NOMO-1 treated with dmso at 0.1 percent for 144 hours (cell line): ENCODE measurements at regions not wholly inside any gene's neighbourhood (a gene's known extent, or its start where the extent isn't known, plus 50 kb on each side); places are given as distances from the start of the nearest gene placed in this dataset.
"Not testable (repeated sequence)": the region's sequence is repeated elsewhere in the genome, so short reads cannot be mapped to it uniquely, and the experiment has no call there.

ENCODE experiments used
- DNase-seq: peaks from one replicate; lab custom pipeline; 2025; ENCODE audit not compliant: unreplicated experiment; lab: John Stamatoyannopoulos, UW

- DNase-seq: no peak
Measured at GRCh38 chr1:56129837-56130236, 449.5 kb downstream of the PLPP3 start.

- DNase-seq: no peak
Measured at GRCh38 chr1:56125316-56125715, 454.0 kb downstream of the PLPP3 start.

GRCh38 chr1:56123826-56124225 lies 455.5 kb downstream of the PLPP3 start:
- no peak for DNase-seq

DNA sequence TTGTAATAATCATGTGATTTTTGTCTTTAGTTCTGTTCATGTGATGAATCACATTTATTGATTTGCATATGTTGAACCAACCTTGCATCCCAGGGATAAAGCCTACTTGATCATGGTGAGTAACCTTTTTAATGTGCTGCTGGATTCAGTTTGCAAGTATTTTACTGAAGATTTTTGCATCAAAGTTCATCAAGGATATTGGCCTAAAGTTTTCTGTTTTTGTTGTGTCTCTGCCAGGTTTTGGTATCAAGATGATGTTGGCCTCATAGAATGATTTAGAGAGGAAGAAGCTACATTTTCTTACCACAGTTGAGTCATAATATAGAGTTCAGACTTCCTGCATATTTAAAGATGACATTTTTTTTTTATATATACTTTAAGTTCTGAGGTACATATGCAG lies 455.9 kb downstream of the PLPP3 start:
- no peak for DNase-seq

- no peak for DNase-seq
Measured at GRCh38 chr1:56120021-56120420, 459.3 kb downstream of the PLPP3 start.

GRCh38 chr1:56118676-56119075 lies 460.7 kb downstream of the PLPP3 start:
- DNase-seq: not testable (repeated sequence)

DNA sequence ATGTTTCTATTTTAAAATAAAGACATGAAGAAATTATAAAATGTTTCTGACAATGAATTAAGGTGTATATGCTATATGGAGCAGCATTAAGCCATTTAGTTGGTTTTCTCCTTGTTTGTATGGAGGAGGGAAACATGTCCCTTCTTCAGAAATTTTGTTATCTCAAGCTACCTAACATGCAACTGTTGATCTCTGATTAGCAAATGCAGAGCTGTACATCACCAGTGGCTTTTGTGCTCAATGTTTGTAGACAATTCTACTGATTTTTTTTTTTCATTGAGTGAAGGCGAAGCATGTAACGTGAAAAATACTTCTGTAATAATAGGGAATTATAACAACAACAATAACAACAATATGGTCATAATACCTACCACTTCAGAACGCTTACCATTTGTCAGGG lies 463.7 kb downstream of the PLPP3 start:
- DNase-seq: no peak

DNA sequence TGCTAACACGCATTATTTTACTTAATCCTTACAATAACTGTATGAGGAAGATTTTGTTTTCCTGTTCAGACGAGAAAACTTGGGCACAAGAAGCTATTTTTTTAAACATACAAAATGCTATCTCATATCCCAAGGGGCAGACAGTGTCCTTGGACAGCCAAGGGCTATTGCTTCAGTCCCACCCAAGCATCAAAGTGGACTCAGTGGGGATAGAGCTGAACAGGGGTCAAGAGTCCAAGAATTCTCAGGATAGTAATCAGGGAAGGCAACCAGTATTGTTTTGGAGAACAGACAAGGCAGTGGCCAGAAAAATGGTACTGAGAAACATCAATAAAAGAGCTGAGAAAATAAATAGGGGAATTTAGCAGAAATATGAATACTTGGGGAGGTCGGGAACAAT lies 465.7 kb downstream of the PLPP3 start:
- no peak for DNase-seq

GRCh38 chr1:56107275-56107638 lies 472.1 kb downstream of the PLPP3 start:
- DNase-seq: no peak

DNA sequence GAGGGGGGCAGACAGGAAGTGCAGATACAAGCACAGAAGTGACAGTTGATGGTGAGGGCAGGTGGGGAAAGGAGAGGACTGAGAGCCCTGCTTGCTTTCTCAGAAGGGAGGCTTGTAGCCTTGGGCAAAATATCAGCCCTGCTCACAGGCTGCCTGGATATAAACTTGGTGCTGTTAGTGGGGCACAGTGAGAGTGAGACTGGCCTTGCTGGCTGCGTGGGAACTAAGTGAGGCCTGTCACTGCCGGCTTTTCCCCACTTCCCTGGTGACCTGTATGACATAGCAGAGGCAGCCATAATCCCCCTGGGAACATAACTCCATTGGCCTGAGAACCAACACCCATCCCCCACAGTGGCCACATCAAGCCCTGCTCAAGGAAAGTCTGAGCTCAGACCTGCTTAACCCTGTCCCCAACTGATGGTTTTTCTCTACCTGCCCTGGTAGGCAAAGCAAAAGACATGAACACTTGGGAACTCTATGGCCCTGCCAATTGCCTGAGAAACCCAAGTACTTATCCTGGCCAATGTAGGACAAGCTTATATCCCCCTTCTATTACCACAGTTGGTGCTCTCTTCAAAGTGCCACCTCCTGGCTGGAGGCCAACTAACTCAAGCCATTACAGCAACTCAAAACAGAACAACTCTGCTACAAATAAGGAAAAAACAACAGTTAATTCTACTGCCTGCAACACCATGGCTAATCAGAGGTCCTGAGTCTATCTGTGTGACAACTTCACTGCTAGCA lies 472.7 kb downstream of the PLPP3 start:
- no peak for DNase-seq

DNA sequence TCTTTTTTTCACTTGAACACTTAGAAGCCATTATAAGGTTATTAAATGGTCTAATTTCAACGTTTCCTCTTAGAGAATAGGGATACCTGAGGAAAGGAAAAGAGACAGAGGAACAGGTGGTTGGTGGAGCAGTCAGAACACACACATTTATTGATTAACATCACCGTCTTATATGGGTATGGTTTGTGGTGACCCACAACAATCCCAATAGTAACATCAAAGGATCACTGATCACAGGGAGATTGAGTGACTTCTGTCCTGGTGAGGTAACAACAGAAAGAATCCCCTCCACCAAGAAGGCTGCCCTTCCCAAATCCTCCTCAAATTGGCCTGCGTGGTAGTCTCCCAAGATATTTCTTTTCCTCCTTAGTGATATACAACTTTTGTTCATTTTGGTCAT lies 474.0 kb downstream of the PLPP3 start:
- DNase-seq: no peak

DNA sequence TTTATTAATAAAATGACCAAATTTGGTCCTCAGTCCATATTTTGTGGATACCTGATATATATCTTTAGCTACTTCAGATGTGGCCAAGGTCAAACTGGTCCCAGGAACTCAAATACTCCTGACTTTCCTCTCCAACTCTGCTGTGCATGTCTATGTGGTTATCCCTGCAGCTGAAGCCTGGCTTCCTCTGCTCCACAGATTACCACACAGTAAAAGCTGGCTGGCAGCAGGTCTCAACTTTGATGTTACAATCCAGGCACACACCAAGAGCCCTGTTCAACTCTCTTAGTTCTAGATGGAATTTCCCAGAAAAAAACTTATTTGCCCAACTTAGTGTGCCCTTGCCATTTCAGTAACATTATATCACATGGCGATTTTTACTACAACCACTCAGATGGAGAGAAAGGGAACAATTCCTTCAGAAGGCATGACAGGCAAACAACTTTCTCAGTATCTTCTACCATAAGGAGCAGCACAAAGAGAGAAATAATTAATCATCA lies 479.5 kb downstream of the PLPP3 start:
- DNase-seq: no peak

DNA sequence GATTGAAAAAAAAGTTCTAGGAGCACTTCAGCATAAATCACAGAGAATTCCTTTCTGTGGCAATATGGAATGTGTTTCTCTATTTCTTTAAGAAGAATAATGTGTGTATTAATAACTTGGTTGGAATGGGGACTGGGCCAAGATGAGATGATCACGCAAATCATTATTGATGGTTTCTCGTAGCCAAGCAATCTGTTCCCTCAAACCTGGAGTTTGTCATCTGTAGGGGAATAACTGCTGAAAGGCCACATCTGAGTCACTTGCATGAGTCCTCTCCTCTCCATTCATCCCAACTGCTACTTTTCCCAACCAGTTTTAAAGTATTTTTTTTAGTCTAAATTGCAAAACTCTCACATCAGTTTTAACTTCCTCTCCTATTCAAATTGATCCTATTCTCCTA lies 480.4 kb downstream of the PLPP3 start:
- DNase-seq: no peak

- DNase-seq: no peak
Measured at GRCh38 chr1:56097713-56098112, 481.6 kb downstream of the PLPP3 start.

DNA sequence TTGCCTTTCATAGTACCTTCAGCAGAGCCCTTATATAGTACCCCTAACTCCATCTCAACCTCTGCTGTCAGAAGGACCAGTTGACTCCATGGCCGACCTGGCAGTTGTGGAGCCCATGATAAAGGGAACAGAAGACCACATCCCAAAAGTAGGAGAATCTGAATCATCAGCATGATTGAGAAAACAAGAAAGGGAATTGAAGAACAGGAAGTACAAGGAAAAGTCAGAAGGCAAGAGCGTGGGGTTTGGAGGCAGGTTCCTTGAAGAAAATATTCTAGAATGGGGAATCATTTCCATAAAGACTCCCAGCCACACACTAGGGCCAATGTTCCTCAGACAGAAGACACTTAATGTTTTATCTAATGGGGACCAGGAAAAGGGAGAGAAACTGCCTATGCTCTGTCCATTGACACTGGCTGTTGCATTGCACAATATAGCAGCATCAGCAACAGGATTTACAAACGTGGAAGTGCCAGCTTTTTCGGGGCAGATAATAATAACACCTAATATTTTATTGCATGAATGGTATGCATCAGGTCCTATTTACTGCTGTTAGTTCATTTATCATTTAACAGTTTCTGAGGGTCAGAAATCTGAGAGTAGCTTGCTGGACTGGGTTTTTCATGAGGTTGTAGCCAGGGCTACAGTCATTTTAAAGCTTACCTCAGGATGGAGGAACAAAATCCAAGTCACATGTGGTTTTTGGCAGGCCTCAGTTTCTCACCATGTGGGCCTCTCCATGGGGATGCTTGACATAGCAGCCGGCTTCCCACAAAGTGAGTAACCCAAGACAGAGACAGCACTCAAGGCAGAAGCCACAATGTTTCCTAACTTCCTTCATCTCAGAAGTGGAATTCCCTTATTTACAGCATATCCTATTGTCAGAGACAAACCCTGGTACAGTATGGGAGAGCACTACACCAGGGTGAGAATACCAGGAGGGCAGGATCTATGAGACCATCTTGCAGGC lies 483.4 kb downstream of the PLPP3 start:
- no peak for DNase-seq

GRCh38 chr1:56094168-56094567 lies 485.2 kb downstream of the PLPP3 start:
- no peak for DNase-seq

DNA sequence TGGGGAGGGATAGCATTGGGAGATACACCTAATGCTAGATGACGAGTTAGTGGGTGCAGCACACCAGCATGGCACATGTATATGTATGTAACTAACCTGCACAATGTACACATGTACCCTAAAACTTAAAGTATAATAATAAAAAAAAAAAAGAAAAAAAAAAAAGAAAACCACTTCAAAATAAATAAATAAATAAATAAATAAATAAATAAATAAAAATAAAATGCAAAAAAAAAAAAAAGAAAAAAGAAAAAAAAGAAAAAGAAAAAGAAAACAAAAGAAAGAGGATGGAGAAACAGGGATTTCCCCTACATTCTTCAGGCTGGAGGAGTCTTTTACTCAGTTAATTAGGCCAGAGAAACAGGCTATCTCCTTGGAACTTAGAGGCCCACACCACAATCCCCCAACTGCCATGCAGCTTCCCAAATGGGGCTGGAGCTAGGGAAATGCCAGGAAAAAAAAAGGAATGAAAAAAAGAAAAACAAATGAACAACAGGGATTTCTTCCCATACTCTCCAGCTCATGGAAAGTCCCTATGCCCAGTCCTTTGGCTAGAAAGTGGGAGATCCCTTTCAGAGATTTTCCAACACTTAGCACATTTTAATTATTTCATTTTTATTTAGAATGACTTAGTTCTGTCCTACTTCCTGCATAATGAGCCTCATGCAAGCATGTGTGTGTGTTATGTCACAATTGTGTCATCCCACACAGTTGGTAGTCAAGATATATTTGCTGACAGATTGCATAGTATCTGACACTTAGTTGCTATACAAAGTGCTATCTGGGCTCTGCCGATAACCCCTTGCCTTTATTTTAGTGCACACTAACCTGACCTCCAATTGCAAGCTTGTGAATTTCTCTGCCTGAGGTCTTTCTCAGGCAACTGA lies 486.4 kb downstream of the PLPP3 start:
- DNase-seq: no peak

DNA sequence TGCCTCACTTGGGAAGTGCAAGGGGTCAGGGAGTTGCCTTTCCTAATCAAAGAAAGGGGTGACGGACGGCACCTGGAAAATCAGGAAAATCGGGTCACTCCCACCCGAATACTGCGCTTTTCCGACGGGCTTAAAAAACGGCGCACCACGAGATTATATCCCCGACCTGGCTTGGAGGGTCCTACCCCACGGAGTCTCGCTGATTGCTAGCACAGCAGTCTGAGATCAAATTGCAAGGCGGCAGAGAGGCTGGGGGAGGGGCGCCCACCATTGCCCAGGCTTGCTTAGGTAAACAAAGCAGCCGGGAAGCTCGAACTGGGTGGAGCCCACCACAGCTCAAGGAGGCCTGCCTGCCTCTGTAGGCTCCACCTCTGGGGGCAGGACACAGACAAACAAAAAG lies 489.5 kb downstream of the PLPP3 start:
- not testable (repeated sequence) for DNase-seq

DNA sequence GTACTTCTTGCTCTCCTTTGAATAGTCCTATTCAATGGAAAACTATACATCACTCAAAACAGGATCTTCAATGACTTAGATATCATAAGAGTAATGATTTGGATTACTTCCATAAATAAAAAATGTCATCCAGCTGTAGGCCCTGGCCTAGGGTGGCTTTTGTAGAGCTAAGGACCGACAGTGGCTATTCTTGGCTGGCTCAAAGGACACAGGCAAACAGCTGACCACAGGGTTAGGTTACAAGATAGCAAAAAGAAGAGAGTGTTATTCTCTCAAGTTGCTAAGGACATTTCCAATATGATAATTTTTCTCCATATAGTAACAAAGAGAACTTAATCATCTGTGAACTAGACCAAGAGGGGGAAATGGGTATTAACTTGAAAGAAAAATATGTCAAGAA lies 495.1 kb downstream of the PLPP3 start:
- no peak for DNase-seq

GRCh38 chr1:56081736-56082135 lies 497.6 kb downstream of the PLPP3 start:
- no peak for DNase-seq

GRCh38 chr1:56081173-56081572 lies 498.2 kb downstream of the PLPP3 start:
- DNase-seq: no peak
